Stomach (tissue), 8 donors: ENCODE measurements at regions not wholly inside any gene's neighbourhood (a gene's known extent, or its start where the extent isn't known, plus 50 kb on each side); places are given as distances from the start of the nearest gene placed in this dataset.
"Not testable (repeated sequence)": the region's sequence is repeated elsewhere in the genome, so short reads cannot be mapped to it uniquely, and the experiment has no call there.

ENCODE experiments used
- DNase-seq, 2 donors: peaks; one replicate each; pipeline versions ENCODE4 v3.0.0 to v3.0.0-alpha.2; 2013 to 2019
- H3K27ac ChIP-seq, 5 donors: fragments of 200-600 bp in 4 of 5; sonication (generic) in 4 of 5; one replicate each; pipeline ENCODE4 v1.5.1; 2013 to 2019; ENCODE audit warnings: mild to moderate bottlenecking in 1 of 5, moderate library complexity in 1 of 5
- H3K27me3 ChIP-seq, 3 donors: fragments of 200-600 bp; sonication (generic); one replicate each; pipeline ENCODE4 v1.5.1; 2017 to 2019; ENCODE audit warnings: mixed run types in 1 of 3
- H3K36me3 ChIP-seq, 4 donors: fragments of 200-600 bp; sonication (generic); 1 replicate in 3 of 4; 2 replicates in 1 of 4; pipeline ENCODE4 v1.5.1; 2016 to 2019
- H3K4me1 ChIP-seq, 4 donors: fragments of 200-600 bp; sonication (generic); one replicate each; pipeline ENCODE4 v1.5.1; 2016 to 2019
- H3K4me3 ChIP-seq, 4 donors: fragments of 200-600 bp; sonication (generic) in 3 of 4; one replicate each; pipeline ENCODE4 v1.5.1; 2016 to 2019; ENCODE audit warnings: mild to moderate bottlenecking in 1 of 4
- H3K9me3 ChIP-seq, 4 donors: fragments of 200-600 bp; sonication (generic); one replicate each; pipeline ENCODE4 v1.5.1; 2016 to 2019
- CTCF ChIP-seq, 7 experiments: fragments of 450-650 bp in 4 of 7; fragments of 200-600 bp in 3 of 7; sonication (generic) in 3 of 7; IDR thresholded peaks; one replicate each; pipeline ENCODE4 v1.5.1; 2016 to 2019; ENCODE audit warnings: antibody characterized with exemption in 7 of 7, control low read depth in 2 of 7, mild to moderate bottlenecking in 1 of 7
- EP300 ChIP-seq: sonication (generic); formaldehyde crosslinking; IDR thresholded peaks from one replicate; pipeline ENCODE4 v1.6.1; 2017; ENCODE audit warnings: antibody characterized with exemption
- POLR2A ChIP-seq, 4 donors: fragments of 450-650 bp; IDR thresholded peaks; one replicate each; pipeline ENCODE4 v1.6.1; 2016; ENCODE audit warnings: antibody characterized with exemption in 4 of 4, control low read depth in 2 of 4, mild to moderate bottlenecking in 1 of 4, moderate library complexity in 1 of 4
- POLR2AphosphoS5 ChIP-seq, 3 donors: sonication (generic); formaldehyde crosslinking; IDR thresholded peaks; one replicate each; pipeline ENCODE4 v1.6.1; 2016; ENCODE audit warnings: antibody characterized with exemption in 3 of 3
- WGBS, 5 donors: extraction: QIAGEN DNeasy Blood & Tissue Kit in 3 of 5; methylation state at CpG; one replicate each; pipeline versions ENCODE4 v1.1.5 to v1.1.7; 2013 to 2018; 5-methylcytosine and 5-hydroxymethylcytosine counted together
- intact Hi-C: fragments of 100-400 bp; cut with DNase I; formaldehyde crosslinking; loops from one replicate; pipeline ENCODE4 v1.15.1; 2023; ENCODE audit warnings: low total_unique reads
- donor health status: healthy with polysubstance abuse.
- donor health status: Bipolar disorder and iron deficiency.
- donor health status: healthy.

- intact Hi-C loops: no loop called here
- no peak overlapping the region for H3K27ac ChIP-seq
- H3K9me3 ChIP-seq: no peaks in the 10 kb centered on the region
- no peaks in the 10 kb centered on the region for H3K4me1 ChIP-seq
- WGBS, 5 donors: 31 to 38% (median 37%) methylated on average over 5 of the region's 5 CpGs
- H3K4me3 ChIP-seq: no peak overlapping the region
- no peaks in the 10 kb centered on the region for H3K36me3 ChIP-seq
- peak in 1 of 2 donors; percentile 61 for DNase-seq
- no peak for TF ChIP-seq POLR2AphosphoS5 (IDR thresholded peaks at IDR 0.05)
- TF ChIP-seq CTCF (IDR thresholded peaks at IDR 0.05): no peak
- TF ChIP-seq POLR2A (IDR thresholded peaks at IDR 0.05): no peak
- TF ChIP-seq EP300: no peak
- H3K27me3 ChIP-seq: no peaks in the 10 kb centered on the region
Measured at GRCh38 chr3:157857440-157857839, 248.8 kb downstream of the SHOX2 start.

- H3K27ac ChIP-seq: no peak overlapping the region
- H3K9me3 ChIP-seq: no peaks in the 10 kb centered on the region
- DNase-seq: no peak
- intact Hi-C loops: no loop called here
- 16 to 27% (median 23%) methylated on average over 6 of the region's 6 CpGs for WGBS, 5 donors
- TF ChIP-seq CTCF (IDR thresholded peaks at IDR 0.05): no peak
- TF ChIP-seq POLR2AphosphoS5 (IDR thresholded peaks at IDR 0.05): no peak
- TF ChIP-seq POLR2A (IDR thresholded peaks at IDR 0.05): no peak
- TF ChIP-seq EP300: no peak
- no peak overlapping the region for H3K4me3 ChIP-seq
- H3K27me3 ChIP-seq: no peaks in the 10 kb centered on the region
- H3K4me1 ChIP-seq: no peaks in the 10 kb centered on the region
- H3K36me3 ChIP-seq: no peaks in the 10 kb centered on the region
Measured at GRCh38 chr3:157856078-157856939, 249.9 kb downstream of the SHOX2 start.

- DNase-seq, H3K4me3 ChIP-seq, intact Hi-C loops, H3K36me3 ChIP-seq, H3K27me3 ChIP-seq, H3K9me3 ChIP-seq, H3K27ac ChIP-seq, H3K4me1 ChIP-seq: not testable (repeated sequence)
- 82 to 90% (median 88%) methylated on average over 7 of the region's 7 CpGs for WGBS, 5 donors
Measured at GRCh38 chr3:157845839-157846238, 260.4 kb downstream of the SHOX2 start.

GRCh38 chr3:157844800-157845565 lies 261.2 kb downstream of the SHOX2 start:
- Histone ChIP-seq H3K27ac (no peak overlapping the region), H3K9me3 (no peaks in the 10 kb centered on the region), H3K4me1 (no peaks in the 10 kb centered on the region), H3K4me3 (no peak overlapping the region), H3K27me3 (no peaks in the 10 kb centered on the region), H3K36me3 (no peaks in the 10 kb centered on the region)
- no peak for TF ChIP-seq POLR2AphosphoS5 (IDR thresholded peaks at IDR 0.05)
- no peak for TF ChIP-seq POLR2A (IDR thresholded peaks at IDR 0.05)
- TF ChIP-seq EP300: no peak
- no peak for TF ChIP-seq CTCF (IDR thresholded peaks at IDR 0.05)
- DNase-seq: no peak
- intact Hi-C loops: no loop called here
- 50 to 61% (median 53%) methylated on average over 4 of the region's 4 CpGs for WGBS, 5 donors
